ENCODE measurements at regions not wholly inside any gene's neighbourhood (a gene's known extent, or its start where the extent isn't known, plus 50 kb on each side); places are given as distances from the start of the nearest gene placed in this dataset.

DNA sequence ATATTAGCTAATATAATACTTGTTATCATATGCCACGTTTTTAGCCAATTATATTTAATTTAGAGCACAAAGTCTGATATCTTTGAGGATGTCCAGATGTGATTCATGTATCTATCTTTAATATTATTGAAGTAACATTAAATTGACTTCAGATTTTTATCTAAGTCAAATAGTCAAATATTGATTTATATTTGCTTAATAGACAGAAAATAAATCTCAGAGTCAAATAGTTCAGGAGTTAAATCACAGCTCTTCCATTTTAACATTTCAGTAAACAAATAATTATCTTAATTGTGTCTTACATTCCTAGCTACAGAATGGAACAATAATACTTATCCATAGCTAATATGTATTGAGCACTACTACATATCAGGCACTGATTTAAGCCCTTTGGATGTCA, 379.4 kb upstream of the UBE2E3 start:
- Histone ChIP-seq H3K9me2 (ENCODE audit: insufficient read depth, low read length) (no peaks in the 10 kb centered on the region), H3F3A (ENCODE audit: insufficient read depth, low read length, poor library complexity, severe bottlenecking) (no peaks in the 10 kb centered on the region), H3K79me2 (replicated peaks; ENCODE audit: insufficient read depth, low read length) (no peaks in the 10 kb centered on the region), H3K27me3 (ENCODE audit: insufficient read depth, low read depth, low read length) (no peaks in the 10 kb centered on the region), H3K27ac (ENCODE audit: low read length) (no peak overlapping the region), H4K20me1 (ENCODE audit: insufficient read depth) (no peaks in the 10 kb centered on the region), H3K9ac (ENCODE audit: low read length) (no peak overlapping the region), H3K36me3 (ENCODE audit: insufficient read depth, low read length) (no peaks in the 10 kb centered on the region), H3K4me3 (ENCODE audit: low read length) (no peak overlapping the region), H3K4me2 (ENCODE audit: low read length) (no peak overlapping the region), H3K9me3 (ENCODE audit: low read length) (no peaks in the 10 kb centered on the region), H2AFZ (ENCODE audit: low read depth, low read length) (no peak overlapping the region)
- TF ChIP-seq POLR2AphosphoS5 (IDR thresholded peaks at IDR 0.05) (no peak), SMC3 (conservative IDR thresholded peaks at IDR 0.05; ENCODE audit: poor library complexity) (no peak), MXI1 (conservative IDR thresholded peaks at IDR 0.05; ENCODE audit: poor library complexity, severe bottlenecking) (no peak), EP300 (conservative IDR thresholded peaks at IDR 0.05; ENCODE audit: poor library complexity, severe bottlenecking) (no peak), EZH2 (IDR thresholded peaks at IDR 0.05; ENCODE audit: borderline replicate concordance, insufficient read depth, low read length, poor library complexity, severe bottlenecking) (no peak), RAD21 (conservative IDR thresholded peaks at IDR 0.05) (no peak), TAF1 (IDR thresholded peaks at IDR 0.05; ENCODE audit: low read depth) (no peak)
- TF ChIP-seq, protein P1, sequence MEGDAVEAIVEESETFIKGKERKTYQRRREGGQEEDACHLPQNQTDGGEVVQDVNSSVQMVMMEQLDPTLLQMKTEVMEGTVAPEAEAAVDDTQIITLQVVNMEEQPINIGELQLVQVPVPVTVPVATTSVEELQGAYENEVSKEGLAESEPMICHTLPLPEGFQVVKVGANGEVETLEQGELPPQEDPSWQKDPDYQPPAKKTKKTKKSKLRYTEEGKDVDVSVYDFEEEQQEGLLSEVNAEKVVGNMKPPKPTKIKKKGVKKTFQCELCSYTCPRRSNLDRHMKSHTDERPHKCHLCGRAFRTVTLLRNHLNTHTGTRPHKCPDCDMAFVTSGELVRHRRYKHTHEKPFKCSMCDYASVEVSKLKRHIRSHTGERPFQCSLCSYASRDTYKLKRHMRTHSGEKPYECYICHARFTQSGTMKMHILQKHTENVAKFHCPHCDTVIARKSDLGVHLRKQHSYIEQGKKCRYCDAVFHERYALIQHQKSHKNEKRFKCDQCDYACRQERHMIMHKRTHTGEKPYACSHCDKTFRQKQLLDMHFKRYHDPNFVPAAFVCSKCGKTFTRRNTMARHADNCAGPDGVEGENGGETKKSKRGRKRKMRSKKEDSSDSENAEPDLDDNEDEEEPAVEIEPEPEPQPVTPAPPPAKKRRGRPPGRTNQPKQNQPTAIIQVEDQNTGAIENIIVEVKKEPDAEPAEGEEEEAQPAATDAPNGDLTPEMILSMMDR (IDR thresholded peaks at IDR 0.05; ENCODE audit: poor library complexity, severe bottlenecking), result no peak
- TF ChIP-seq, protein P2, sequence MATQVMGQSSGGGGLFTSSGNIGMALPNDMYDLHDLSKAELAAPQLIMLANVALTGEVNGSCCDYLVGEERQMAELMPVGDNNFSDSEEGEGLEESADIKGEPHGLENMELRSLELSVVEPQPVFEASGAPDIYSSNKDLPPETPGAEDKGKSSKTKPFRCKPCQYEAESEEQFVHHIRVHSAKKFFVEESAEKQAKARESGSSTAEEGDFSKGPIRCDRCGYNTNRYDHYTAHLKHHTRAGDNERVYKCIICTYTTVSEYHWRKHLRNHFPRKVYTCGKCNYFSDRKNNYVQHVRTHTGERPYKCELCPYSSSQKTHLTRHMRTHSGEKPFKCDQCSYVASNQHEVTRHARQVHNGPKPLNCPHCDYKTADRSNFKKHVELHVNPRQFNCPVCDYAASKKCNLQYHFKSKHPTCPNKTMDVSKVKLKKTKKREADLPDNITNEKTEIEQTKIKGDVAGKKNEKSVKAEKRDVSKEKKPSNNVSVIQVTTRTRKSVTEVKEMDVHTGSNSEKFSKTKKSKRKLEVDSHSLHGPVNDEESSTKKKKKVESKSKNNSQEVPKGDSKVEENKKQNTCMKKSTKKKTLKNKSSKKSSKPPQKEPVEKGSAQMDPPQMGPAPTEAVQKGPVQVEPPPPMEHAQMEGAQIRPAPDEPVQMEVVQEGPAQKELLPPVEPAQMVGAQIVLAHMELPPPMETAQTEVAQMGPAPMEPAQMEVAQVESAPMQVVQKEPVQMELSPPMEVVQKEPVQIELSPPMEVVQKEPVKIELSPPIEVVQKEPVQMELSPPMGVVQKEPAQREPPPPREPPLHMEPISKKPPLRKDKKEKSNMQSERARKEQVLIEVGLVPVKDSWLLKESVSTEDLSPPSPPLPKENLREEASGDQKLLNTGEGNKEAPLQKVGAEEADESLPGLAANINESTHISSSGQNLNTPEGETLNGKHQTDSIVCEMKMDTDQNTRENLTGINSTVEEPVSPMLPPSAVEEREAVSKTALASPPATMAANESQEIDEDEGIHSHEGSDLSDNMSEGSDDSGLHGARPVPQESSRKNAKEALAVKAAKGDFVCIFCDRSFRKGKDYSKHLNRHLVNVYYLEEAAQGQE (IDR thresholded peaks at IDR 0.05; ENCODE audit: borderline replicate concordance), result no peak

DNA sequence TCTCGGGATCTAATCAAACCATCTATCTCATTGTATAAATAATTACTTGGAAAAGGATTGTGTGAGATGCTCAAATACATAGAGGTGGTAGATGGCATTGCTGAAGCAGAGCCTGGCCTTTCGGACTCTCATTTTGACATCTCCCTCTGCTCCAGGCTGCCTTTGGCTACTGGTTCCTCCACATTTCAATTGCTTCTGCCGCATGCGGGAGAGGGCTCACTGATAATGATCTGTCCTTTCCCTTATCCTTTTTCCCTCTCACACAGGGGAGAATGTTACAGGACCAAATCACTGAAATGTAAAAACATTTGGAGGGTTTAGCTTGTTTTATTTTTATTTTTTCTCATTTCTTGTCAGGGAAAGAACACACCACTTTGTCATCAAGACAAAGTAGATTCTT, 380.6 kb upstream of the UBE2E3 start:
- Histone ChIP-seq H3K27me3 (ENCODE audit: insufficient read depth, low read depth, low read length) (no peaks in the 10 kb centered on the region), H3K27ac (ENCODE audit: low read length) (no peak overlapping the region), H2AFZ (ENCODE audit: low read depth, low read length) (no peak overlapping the region), H3K79me2 (replicated peaks; ENCODE audit: insufficient read depth, low read length) (no peaks in the 10 kb centered on the region), H3K4me2 (ENCODE audit: low read length) (no peak overlapping the region), H3F3A (ENCODE audit: insufficient read depth, low read length, poor library complexity, severe bottlenecking) (no peaks in the 10 kb centered on the region), H4K20me1 (ENCODE audit: insufficient read depth) (no peaks in the 10 kb centered on the region), H3K9ac (ENCODE audit: low read length) (no peak overlapping the region), H3K4me3 (ENCODE audit: low read length) (no peak overlapping the region), H3K9me3 (ENCODE audit: low read length) (no peaks in the 10 kb centered on the region), H3K9me2 (ENCODE audit: insufficient read depth, low read length) (no peaks in the 10 kb centered on the region), H3K36me3 (ENCODE audit: insufficient read depth, low read length) (no peaks in the 10 kb centered on the region)
- TF ChIP-seq, protein P2 (IDR thresholded peaks at IDR 0.05; ENCODE audit: borderline replicate concordance), result no peak
- TF ChIP-seq EZH2 (IDR thresholded peaks at IDR 0.05; ENCODE audit: borderline replicate concordance, insufficient read depth, low read length, poor library complexity, severe bottlenecking) (no peak), TAF1 (IDR thresholded peaks at IDR 0.05; ENCODE audit: low read depth) (no peak), MXI1 (conservative IDR thresholded peaks at IDR 0.05; ENCODE audit: poor library complexity, severe bottlenecking) (no peak), SMC3 (conservative IDR thresholded peaks at IDR 0.05; ENCODE audit: poor library complexity) (no peak), EP300 (conservative IDR thresholded peaks at IDR 0.05; ENCODE audit: poor library complexity, severe bottlenecking) (no peak), RAD21 (conservative IDR thresholded peaks at IDR 0.05) (no peak), POLR2AphosphoS5 (IDR thresholded peaks at IDR 0.05) (no peak)
- TF ChIP-seq, protein P1 (IDR thresholded peaks at IDR 0.05; ENCODE audit: poor library complexity, severe bottlenecking), result no peak

All from neural cell (in vitro differentiated cells).